GM12872 (cell line): ENCODE measurements at regions not wholly inside any gene's neighbourhood (a gene's known extent, or its start where the extent isn't known, plus 50 kb on each side); places are given as distances from the start of the nearest gene placed in this dataset.

ENCODE experiments used
- CTCF ChIP-seq: IDR thresholded peaks from 3 replicates; pipeline ENCODE4 v1.5.1; 2011; ENCODE audit warnings: low read depth, mild to moderate bottlenecking, low read length, moderate library complexity; ENCODE audit not compliant: insufficient read depth

GRCh38 chr16:5537347-5537746, 439.8 kb upstream of the EEF2KMT start:
- no peak for TF ChIP-seq CTCF

GRCh38 chr16:5533321-5533888, 435.8 kb upstream of the EEF2KMT start:
- TF ChIP-seq CTCF: no peak

GRCh38 chr16:5527817-5528216, 430.2 kb upstream of the EEF2KMT start:
- no peak for TF ChIP-seq CTCF

GRCh38 chr16:5526826-5527225, 429.2 kb upstream of the EEF2KMT start:
- no peak for TF ChIP-seq CTCF

- no peak for TF ChIP-seq CTCF
Observed at GRCh38 chr16:5523829-5524228, 426.2 kb upstream of the EEF2KMT start.

GRCh38 chr16:5516115-5516514, 418.5 kb upstream of the EEF2KMT start:
- no peak for TF ChIP-seq CTCF

GRCh38 chr16:5512014-5512413, 414.4 kb upstream of the EEF2KMT start:
- no peak for TF ChIP-seq CTCF

- no peak for TF ChIP-seq CTCF
Observed at GRCh38 chr16:5510819-5511370, 413.3 kb upstream of the EEF2KMT start.
